GM12864 (cell line): ENCODE measurements at regions not wholly inside any gene's neighbourhood (a gene's known extent, or its start where the extent isn't known, plus 50 kb on each side); places are given as distances from the start of the nearest gene placed in this dataset.

Experiments
- DNase-seq: peaks from one replicate; pipeline ENCODE4 v3.0.0-alpha.2; 2011; ENCODE audit warnings: low read depth
- H3K4me3 ChIP-seq: 2 replicates; pipeline ENCODE4 v1.5.1; 2011; ENCODE audit warnings: mild to moderate bottlenecking, low read depth, low read length, control low read depth
- CTCF ChIP-seq: IDR thresholded peaks from 2 replicates; pipeline ENCODE4 v1.5.1; 2011; ENCODE audit warnings: low read depth, mild to moderate bottlenecking, moderate library complexity, low read length, control low read depth, inconsistent platforms; ENCODE audit errors: missing control alignments

GRCh38 chr15:69591905-69592508 lies 139.4 kb downstream of the RPLP1 start:
- TF ChIP-seq CTCF: no peak
- DNase-seq: no peak
- no peak overlapping the region for H3K4me3 ChIP-seq

- TF ChIP-seq CTCF: no peak
- DNase-seq: no peak
- no peak overlapping the region for H3K4me3 ChIP-seq
Observed at GRCh38 chr15:69592954-69593353, 140.3 kb downstream of the RPLP1 start.

GRCh38 chr15:69593488-69593887 lies 140.9 kb downstream of the RPLP1 start:
- H3K4me3 ChIP-seq: no peak overlapping the region
- no peak for TF ChIP-seq CTCF
- DNase-seq: no peak

GRCh38 chr15:69593981-69594966 lies 141.7 kb downstream of the RPLP1 start:
- H3K4me3 ChIP-seq: no peak overlapping the region
- no peak for TF ChIP-seq CTCF
- DNase-seq: no peak

- no peak for TF ChIP-seq CTCF
- DNase-seq: no peak
- no peak overlapping the region for H3K4me3 ChIP-seq
Observed at GRCh38 chr15:69595009-69595791, 142.6 kb downstream of the RPLP1 start.

- TF ChIP-seq CTCF: no peak
- no peak overlapping the region for H3K4me3 ChIP-seq
- no peak for DNase-seq
Observed at GRCh38 chr15:69597061-69597592, 144.5 kb downstream of the RPLP1 start.
